H9 (cell line): ENCODE measurements at regions not wholly inside any gene's neighbourhood (a gene's known extent, or its start where the extent isn't known, plus 50 kb on each side); places are given as distances from the start of the nearest gene placed in this dataset.

ENCODE experiments used
- DNase-seq: peaks from one replicate; pipeline ENCODE4 v3.0.0-alpha.2; 2017
- H2AFZ ChIP-seq: one replicate; pipeline ENCODE4 v1.6.1; 2013; ENCODE audit warnings: mild to moderate bottlenecking, low read length, control low read depth, moderate library complexity
- H2AK5ac ChIP-seq: 2 replicates; pipeline ENCODE4 v1.6.1; 2013; ENCODE audit warnings: low read length, control low read depth, mixed read lengths; ENCODE audit not compliant: insufficient read length
- H2BK120ac ChIP-seq: one replicate; pipeline ENCODE4 v1.6.1; 2013; ENCODE audit warnings: low read depth, mild to moderate bottlenecking, low read length, control low read depth, inconsistent platforms; ENCODE audit not compliant: poor library complexity, severe bottlenecking
- H2BK12ac ChIP-seq: 2 replicates; pipeline ENCODE4 v1.6.1; 2013; ENCODE audit warnings: low read length, control low read depth, mixed read lengths, low read depth; ENCODE audit not compliant: insufficient read length
- H2BK15ac ChIP-seq: 2 replicates; pipeline ENCODE4 v1.6.1; 2013; ENCODE audit warnings: low read depth, low read length, control low read depth
- H2BK20ac ChIP-seq: one replicate; pipeline ENCODE4 v1.6.1; 2013; ENCODE audit warnings: low read depth, mild to moderate bottlenecking, low read length, control low read depth, inconsistent platforms; ENCODE audit not compliant: poor library complexity, severe bottlenecking
- H2BK5ac ChIP-seq: 2 replicates; pipeline ENCODE4 v1.6.1; 2013; ENCODE audit warnings: low read length, control low read depth, mixed read lengths; ENCODE audit not compliant: insufficient read length
- H3K14ac ChIP-seq: 2 replicates; pipeline ENCODE4 v1.6.1; 2013; ENCODE audit warnings: low read length, control low read depth; ENCODE audit not compliant: insufficient read depth
- H3K18ac ChIP-seq: 2 replicates; pipeline ENCODE4 v1.6.1; 2013; ENCODE audit warnings: low read depth, mild to moderate bottlenecking, mixed read lengths, low read length, control low read depth; ENCODE audit not compliant: insufficient read length
- H3K23ac ChIP-seq: 2 replicates; pipeline ENCODE4 v1.6.1; 2013; ENCODE audit warnings: low read length, control low read depth, mixed read lengths, low read depth; ENCODE audit not compliant: insufficient read length
- H3K23me2 ChIP-seq: 2 replicates; pipeline ENCODE4 v1.6.1; 2013; ENCODE audit warnings: low read depth, mild to moderate bottlenecking, mixed read lengths, low read length, control low read depth; ENCODE audit not compliant: insufficient read length, poor library complexity, severe bottlenecking
- H3K27ac ChIP-seq: 2 replicates; pipeline ENCODE4 v1.5.1; 2013; ENCODE audit warnings: low read length, control low read depth, mixed read lengths, low read depth; ENCODE audit not compliant: insufficient read length
- H3K27me3 ChIP-seq: 2 replicates; pipeline ENCODE4 v1.6.1; 2013; ENCODE audit warnings: low read length, control low read depth, inconsistent platforms; ENCODE audit not compliant: insufficient read depth
- H3K4ac ChIP-seq: 2 replicates; pipeline ENCODE4 v1.6.1; 2013; ENCODE audit warnings: low read depth, mild to moderate bottlenecking, control low read depth, inconsistent platforms, low read length, moderate library complexity
- H3K4me1 ChIP-seq: 2 replicates; pipeline ENCODE4 v1.6.1; 2013; ENCODE audit warnings: low read length, control low read depth, inconsistent platforms; ENCODE audit not compliant: insufficient read depth
- H3K4me2 ChIP-seq: 2 replicates; pipeline ENCODE4 v1.6.1; 2013; ENCODE audit warnings: low read length, control low read depth, mixed read lengths; ENCODE audit not compliant: insufficient read length, insufficient read depth
- H3K56ac ChIP-seq: 2 replicates; pipeline ENCODE4 v1.6.1; 2013; ENCODE audit warnings: low read depth, mild to moderate bottlenecking, mixed read lengths, low read length, control low read depth; ENCODE audit not compliant: insufficient read length
- H3K79me1 ChIP-seq: 2 replicates; pipeline ENCODE4 v1.6.1; 2013; ENCODE audit warnings: low read depth, mild to moderate bottlenecking, moderate library complexity, low read length, control low read depth, inconsistent platforms; ENCODE audit not compliant: insufficient read depth, poor library complexity, severe bottlenecking
- H3K79me2 ChIP-seq: 2 replicates; pipeline ENCODE4 v1.6.1; 2013; ENCODE audit warnings: low read length, control low read depth, inconsistent platforms; ENCODE audit not compliant: insufficient read depth
- H3K9ac ChIP-seq: 2 replicates; pipeline ENCODE4 v1.6.1; 2013; ENCODE audit warnings: low read length, control low read depth, mixed read lengths; ENCODE audit not compliant: insufficient read length; ENCODE audit errors: extremely low read depth
- H3K9me3 ChIP-seq: one replicate; pipeline ENCODE4 v1.6.1; 2013; ENCODE audit warnings: low read depth, low read length, inconsistent platforms; ENCODE audit not compliant: control insufficient read depth
- H3T11ph ChIP-seq: one replicate; pipeline ENCODE4 v1.6.1; 2013; ENCODE audit warnings: mild to moderate bottlenecking, low read length, control low read depth, inconsistent platforms
- H4K20me1 ChIP-seq: one replicate; pipeline ENCODE4 v1.6.1; 2013; ENCODE audit not compliant: control insufficient read depth, insufficient read length, insufficient read depth
- H4K5ac ChIP-seq: 2 replicates; pipeline ENCODE4 v1.6.1; 2013; ENCODE audit warnings: low read depth, mild to moderate bottlenecking, mixed read lengths, low read length, control low read depth; ENCODE audit not compliant: insufficient read length
- H4K8ac ChIP-seq: replicated peaks from 2 replicates; pipeline ENCODE4 v1.6.1; 2013; ENCODE audit warnings: low read length, control low read depth, mixed read lengths, low read depth; ENCODE audit not compliant: insufficient read length
- H4K91ac ChIP-seq: 2 replicates; pipeline ENCODE4 v1.6.1; 2013; ENCODE audit warnings: low read depth, mild to moderate bottlenecking, moderate library complexity, mixed read lengths, low read length, control low read depth; ENCODE audit not compliant: insufficient read length
- H3K27ac Mint-ChIP-seq, 3 experiments: 2 replicates in 2 of 3; 3 replicates in 1 of 3; pipeline ENCODE4 v1.8.0; 2020 to 2021; ENCODE audit warnings: mixed read lengths in 3 of 3, mild to moderate bottlenecking in 1 of 3, moderate library complexity in 1 of 3
- H3K27me3 Mint-ChIP-seq: 2 replicates; pipeline ENCODE4 v1.8.0; 2021; ENCODE audit warnings: low read depth, mild to moderate bottlenecking, moderate library complexity, mixed read lengths
- H3K36me3 Mint-ChIP-seq, 3 experiments: 2 replicates in 2 of 3; 3 replicates in 1 of 3; pipeline ENCODE4 v1.8.0; 2020 to 2021; ENCODE audit warnings: low read depth in 3 of 3, mixed read lengths in 3 of 3; ENCODE audit not compliant: insufficient read depth in 1 of 3
- H3K4me1 Mint-ChIP-seq, 2 experiments: 2 replicates each; pipeline ENCODE4 v1.8.0; 2020; ENCODE audit warnings: mixed read lengths in 2 of 2
- H3K4me3 Mint-ChIP-seq, 2 experiments: 2 replicates in 1 of 2; 3 replicates in 1 of 2; pipeline ENCODE4 v1.8.0; 2020 to 2021; ENCODE audit warnings: mild to moderate bottlenecking in 2 of 2, mixed read lengths in 2 of 2, moderate library complexity in 1 of 2
- H3K9me3 Mint-ChIP-seq, 2 experiments: 2 replicates in 1 of 2; 3 replicates in 1 of 2; pipeline ENCODE4 v1.8.0; 2020; ENCODE audit warnings: mild to moderate bottlenecking in 2 of 2, mixed read lengths in 2 of 2, moderate library complexity in 1 of 2
- CTCF ChIP-seq: fragments of 200-600 bp; sonication (generic); conservative IDR thresholded peaks from 3 replicates; pipeline ENCODE4 v1.8.0; 2021; ENCODE audit warnings: antibody characterized with exemption, mild to moderate bottlenecking
- WGBS: extraction: QIAGEN DNeasy Blood & Tissue Kit; methylation state at CpG from one replicate; pipeline ENCODE4 v1.1.7; 2013; ENCODE audit warnings: missing lambda C conversion rate, low lambda C conversion rate, mixed read lengths; ENCODE audit not compliant: insufficient read length; ENCODE audit errors: extremely low coverage; 5-methylcytosine and 5-hydroxymethylcytosine counted together

GRCh38 chr10:76738991-76739390 is 898.6 kb downstream of the KCNMA1 start:
- peak overlapping the region in 2 of 3 experiments; percentile 78 to 91; a peak in 3 of 7 replicates for H3K27ac Mint-ChIP-seq
- no peak overlapping the region for H4K8ac ChIP-seq
- WGBS, result no CpG with 5 or more reads among the region's 3 CpGs
- no peak overlapping the region for H3K14ac ChIP-seq
- H3K4me2 ChIP-seq, result no peak overlapping the region
- H3K23ac ChIP-seq, result no peak overlapping the region
- no peak overlapping the region for H2BK120ac ChIP-seq
- H3K4me1 Mint-ChIP-seq, result peaks cover 28 to 29% of the 10 kb centered on the region in 2 experiments
- TF ChIP-seq CTCF, result no peak
- no peaks in the 10 kb centered on the region for H3K27me3 ChIP-seq
- no peaks in the 10 kb centered on the region for H3K79me2 ChIP-seq
- DNase-seq, result no peak
- H3K27ac ChIP-seq, result no peak overlapping the region
- no peak overlapping the region for H4K91ac ChIP-seq
- H2BK5ac ChIP-seq, result no peak overlapping the region
- no peaks in the 10 kb centered on the region for H3K9me3 Mint-ChIP-seq
- H2AK5ac ChIP-seq, result no peak overlapping the region
- H3K9ac ChIP-seq, result no peak overlapping the region
- no peak overlapping the region for H2BK20ac ChIP-seq
- H2BK15ac ChIP-seq, result no peak overlapping the region
- no peaks in the 10 kb centered on the region for H3K23me2 ChIP-seq
- H2BK12ac ChIP-seq, result no peak overlapping the region
- H3K56ac ChIP-seq, result no peak overlapping the region
- H3K36me3 Mint-ChIP-seq, result no peaks in the 10 kb centered on the region
- H3K4me1 ChIP-seq, result 0 out of 2 replicates have a peak, but pooled peaks cover 3% of the 10 kb centered on the region
- no peak overlapping the region for H3K18ac ChIP-seq
- H2AFZ ChIP-seq, result no peak overlapping the region
- H4K5ac ChIP-seq, result no peak overlapping the region
- no peaks in the 10 kb centered on the region for H3K79me1 ChIP-seq
- H3K4ac ChIP-seq, result no peak overlapping the region
- no peaks in the 10 kb centered on the region for H3K27me3 Mint-ChIP-seq
- no peak overlapping the region for H3K4me3 Mint-ChIP-seq
- H3K9me3 ChIP-seq, result no peaks in the 10 kb centered on the region
- H4K20me1 ChIP-seq, result no peaks in the 10 kb centered on the region
- H3T11ph ChIP-seq, result no peak overlapping the region
